ENCODE measurements at regions not wholly inside any gene's neighbourhood (a gene's known extent, or its start where the extent isn't known, plus 50 kb on each side); places are given as distances from the start of the nearest gene placed in this dataset.

DNA sequence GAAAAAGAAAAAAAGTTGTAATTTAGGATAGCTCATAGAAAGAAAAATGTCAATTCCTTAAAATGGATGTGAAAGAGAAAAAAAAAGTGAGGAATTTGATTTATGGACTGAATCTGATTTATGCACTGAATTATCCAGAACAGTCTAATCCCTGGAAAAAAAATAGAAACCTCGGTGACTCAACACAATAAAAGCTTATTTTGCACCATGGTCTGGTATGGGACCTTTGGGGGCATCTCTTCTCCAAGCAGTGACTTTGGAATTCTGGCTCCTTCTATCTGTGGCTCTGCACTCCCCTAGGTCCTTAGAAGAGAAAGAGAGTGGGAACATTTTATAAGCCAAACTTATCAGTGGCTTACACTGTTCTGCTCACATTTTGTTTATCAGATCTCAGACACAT, 471.7 kb upstream of the B3GALT2 start:
- TF ChIP-seq, protein P1, sequence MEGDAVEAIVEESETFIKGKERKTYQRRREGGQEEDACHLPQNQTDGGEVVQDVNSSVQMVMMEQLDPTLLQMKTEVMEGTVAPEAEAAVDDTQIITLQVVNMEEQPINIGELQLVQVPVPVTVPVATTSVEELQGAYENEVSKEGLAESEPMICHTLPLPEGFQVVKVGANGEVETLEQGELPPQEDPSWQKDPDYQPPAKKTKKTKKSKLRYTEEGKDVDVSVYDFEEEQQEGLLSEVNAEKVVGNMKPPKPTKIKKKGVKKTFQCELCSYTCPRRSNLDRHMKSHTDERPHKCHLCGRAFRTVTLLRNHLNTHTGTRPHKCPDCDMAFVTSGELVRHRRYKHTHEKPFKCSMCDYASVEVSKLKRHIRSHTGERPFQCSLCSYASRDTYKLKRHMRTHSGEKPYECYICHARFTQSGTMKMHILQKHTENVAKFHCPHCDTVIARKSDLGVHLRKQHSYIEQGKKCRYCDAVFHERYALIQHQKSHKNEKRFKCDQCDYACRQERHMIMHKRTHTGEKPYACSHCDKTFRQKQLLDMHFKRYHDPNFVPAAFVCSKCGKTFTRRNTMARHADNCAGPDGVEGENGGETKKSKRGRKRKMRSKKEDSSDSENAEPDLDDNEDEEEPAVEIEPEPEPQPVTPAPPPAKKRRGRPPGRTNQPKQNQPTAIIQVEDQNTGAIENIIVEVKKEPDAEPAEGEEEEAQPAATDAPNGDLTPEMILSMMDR (IDR thresholded peaks at IDR 0.05; ENCODE audit: low read length) = no peak
- no peak for TF ChIP-seq EZH2 (IDR thresholded peaks at IDR 0.05; ENCODE audit: borderline replicate concordance, low read length)
